ENCODE measurements at regions not wholly inside any gene's neighbourhood (a gene's known extent, or its start where the extent isn't known, plus 50 kb on each side); places are given as distances from the start of the nearest gene placed in this dataset.

DNA sequence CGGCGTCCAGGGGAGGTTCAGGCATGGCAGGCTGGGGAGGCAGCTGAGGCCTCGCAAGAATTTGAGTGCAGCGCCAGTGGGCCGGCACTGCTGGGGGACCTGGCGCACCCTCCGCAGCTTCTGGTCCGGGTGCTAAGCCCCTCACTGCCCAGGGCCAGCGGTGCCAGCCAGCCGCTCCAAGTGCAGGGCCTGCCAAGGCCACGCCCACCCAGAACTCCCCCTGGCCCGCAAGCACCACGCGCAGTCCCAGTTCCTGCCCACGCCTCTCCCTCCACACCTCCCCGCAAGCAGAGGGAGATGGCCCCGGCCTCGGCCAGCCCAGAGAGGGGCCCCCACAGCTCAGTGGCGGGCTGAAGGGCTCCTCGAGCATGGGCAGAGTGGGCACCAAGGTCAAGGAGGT lies 2017.3 kb downstream of the LRRC4C start:
- no peaks in the 10 kb centered on the region for H3K4me1 ChIP-seq
- H3K27ac ChIP-seq (replicated peaks), result no peak overlapping the region
- DNase-seq, result no peak
- intact Hi-C loops (cut with micrococcal nuclease), result no loop called here
- H3K9me3 ChIP-seq (replicated peaks), result peaks cover 5% of the 10 kb centered on the region
- no peaks in the 10 kb centered on the region for H3K36me3 ChIP-seq
- no peaks in the 10 kb centered on the region for H3K27me3 ChIP-seq (ENCODE audit: low read depth)
- TF ChIP-seq, protein P1, sequence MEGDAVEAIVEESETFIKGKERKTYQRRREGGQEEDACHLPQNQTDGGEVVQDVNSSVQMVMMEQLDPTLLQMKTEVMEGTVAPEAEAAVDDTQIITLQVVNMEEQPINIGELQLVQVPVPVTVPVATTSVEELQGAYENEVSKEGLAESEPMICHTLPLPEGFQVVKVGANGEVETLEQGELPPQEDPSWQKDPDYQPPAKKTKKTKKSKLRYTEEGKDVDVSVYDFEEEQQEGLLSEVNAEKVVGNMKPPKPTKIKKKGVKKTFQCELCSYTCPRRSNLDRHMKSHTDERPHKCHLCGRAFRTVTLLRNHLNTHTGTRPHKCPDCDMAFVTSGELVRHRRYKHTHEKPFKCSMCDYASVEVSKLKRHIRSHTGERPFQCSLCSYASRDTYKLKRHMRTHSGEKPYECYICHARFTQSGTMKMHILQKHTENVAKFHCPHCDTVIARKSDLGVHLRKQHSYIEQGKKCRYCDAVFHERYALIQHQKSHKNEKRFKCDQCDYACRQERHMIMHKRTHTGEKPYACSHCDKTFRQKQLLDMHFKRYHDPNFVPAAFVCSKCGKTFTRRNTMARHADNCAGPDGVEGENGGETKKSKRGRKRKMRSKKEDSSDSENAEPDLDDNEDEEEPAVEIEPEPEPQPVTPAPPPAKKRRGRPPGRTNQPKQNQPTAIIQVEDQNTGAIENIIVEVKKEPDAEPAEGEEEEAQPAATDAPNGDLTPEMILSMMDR (IDR thresholded peaks at IDR 0.05; ENCODE audit: borderline replicate concordance), result no peak
- no peak overlapping the region for H3K4me3 ChIP-seq

DNA sequence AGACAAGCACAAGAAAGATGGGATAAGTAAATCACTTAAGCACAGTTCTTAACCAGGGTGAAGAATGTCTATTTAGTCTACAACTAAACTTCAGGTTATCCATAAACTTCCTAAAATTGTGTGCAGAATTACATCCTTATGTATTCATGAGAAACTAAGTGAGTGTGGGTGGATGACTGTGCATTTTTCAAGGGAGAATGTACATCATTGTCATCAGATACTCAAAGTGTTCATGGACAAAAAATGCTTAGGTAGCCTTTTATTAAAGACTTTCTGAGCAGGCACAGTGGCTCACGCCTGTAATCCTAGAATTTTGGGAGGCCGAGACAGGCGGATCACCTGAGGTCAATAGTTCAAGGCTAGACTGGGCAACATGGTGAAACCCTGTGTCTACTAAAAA lies 2023.8 kb downstream of the LRRC4C start:
- Histone ChIP-seq H3K36me3 (no peaks in the 10 kb centered on the region), H3K27ac (replicated peaks) (no peak overlapping the region), H3K9me3 (replicated peaks) (no peaks in the 10 kb centered on the region), H3K4me1 (no peaks in the 10 kb centered on the region), H3K27me3 (ENCODE audit: low read depth) (no peaks in the 10 kb centered on the region), H3K4me3 (no peak overlapping the region)
- TF ChIP-seq, protein P1 (IDR thresholded peaks at IDR 0.05; ENCODE audit: borderline replicate concordance), result no peak
- no peak for DNase-seq
- intact Hi-C loops (cut with micrococcal nuclease), result no loop called here

DNA sequence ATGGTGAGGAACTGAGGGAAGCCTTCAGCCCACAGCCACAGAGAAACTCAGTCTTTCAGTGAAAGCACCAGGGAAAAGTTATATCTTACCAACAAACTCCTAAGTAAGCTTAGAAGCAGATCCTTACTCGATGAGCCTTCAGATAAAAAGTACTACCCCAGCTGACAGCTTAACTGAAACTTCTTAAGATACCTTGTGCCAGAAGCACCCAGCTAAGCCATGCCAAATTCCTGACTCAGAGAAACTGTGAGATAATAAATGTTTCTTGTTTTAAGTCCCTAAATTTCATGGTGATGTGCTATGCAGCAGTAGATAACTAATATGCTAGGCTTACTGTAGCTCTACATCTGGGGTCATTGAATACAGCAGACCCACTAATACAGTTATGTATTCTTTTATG lies 2025.0 kb downstream of the LRRC4C start:
- H3K27me3 ChIP-seq (ENCODE audit: low read depth), result no peaks in the 10 kb centered on the region
- no peaks in the 10 kb centered on the region for H3K36me3 ChIP-seq
- no peak overlapping the region for H3K4me3 ChIP-seq
- no peaks in the 10 kb centered on the region for H3K9me3 ChIP-seq (replicated peaks)
- no peak overlapping the region for H3K27ac ChIP-seq (replicated peaks)
- DNase-seq, result no peak
- no peaks in the 10 kb centered on the region for H3K4me1 ChIP-seq
- intact Hi-C loops (cut with micrococcal nuclease), result no loop called here
- TF ChIP-seq, protein P1 (IDR thresholded peaks at IDR 0.05; ENCODE audit: borderline replicate concordance), result no peak

DNA sequence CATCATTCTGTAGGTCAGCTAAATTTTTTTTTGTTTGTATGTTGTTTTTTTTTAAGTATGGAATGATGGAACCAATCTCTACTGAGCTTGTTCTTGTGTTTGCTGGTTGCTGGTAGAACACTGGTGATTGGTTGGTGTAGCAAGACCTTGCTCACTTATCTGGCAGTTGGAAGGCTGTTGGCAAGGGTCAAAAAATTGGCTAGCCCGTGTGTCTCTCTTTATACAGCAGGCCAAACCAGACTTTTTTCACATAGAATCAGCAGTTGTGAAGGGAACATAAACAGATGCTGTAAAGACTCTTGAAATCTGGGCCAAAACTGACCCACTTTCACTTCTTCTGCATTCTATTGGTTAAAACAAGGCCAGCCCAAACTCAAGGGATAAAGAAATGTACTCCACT lies 2026.5 kb downstream of the LRRC4C start:
- Histone ChIP-seq H3K27me3 (ENCODE audit: low read depth) (no peaks in the 10 kb centered on the region), H3K4me1 (no peaks in the 10 kb centered on the region), H3K4me3 (no peak overlapping the region), H3K36me3 (no peaks in the 10 kb centered on the region), H3K27ac (replicated peaks) (no peak overlapping the region), H3K9me3 (replicated peaks) (no peaks in the 10 kb centered on the region)
- no peak for DNase-seq
- intact Hi-C loops (cut with micrococcal nuclease), result no loop called here
- TF ChIP-seq, protein P1 (IDR thresholded peaks at IDR 0.05; ENCODE audit: borderline replicate concordance), result no peak

DNA sequence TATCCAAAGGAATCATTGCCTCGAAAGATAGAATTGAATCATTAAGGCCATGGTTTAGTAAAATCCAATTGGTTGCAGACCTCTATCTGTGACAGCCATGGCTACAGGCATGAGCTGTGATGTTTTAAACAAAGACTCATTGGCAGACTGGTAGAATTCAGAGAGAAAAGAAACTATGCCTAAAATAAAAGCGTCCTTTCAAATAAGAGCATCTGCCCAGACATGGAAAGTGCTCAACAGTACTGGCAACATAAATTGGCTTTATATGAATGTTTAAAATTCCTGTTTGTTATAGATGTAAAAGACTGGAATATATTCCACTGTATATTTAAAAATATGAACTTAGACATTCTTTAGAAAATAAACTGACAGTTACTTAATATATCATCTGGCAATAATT lies 2034.2 kb downstream of the LRRC4C start:
- no peaks in the 10 kb centered on the region for H3K9me3 ChIP-seq (replicated peaks)
- DNase-seq, result no peak
- no peaks in the 10 kb centered on the region for H3K36me3 ChIP-seq
- TF ChIP-seq, protein P1 (IDR thresholded peaks at IDR 0.05; ENCODE audit: borderline replicate concordance), result no peak
- intact Hi-C loops (cut with micrococcal nuclease), result no loop called here
- H3K4me1 ChIP-seq, result no peaks in the 10 kb centered on the region
- no peak overlapping the region for H3K4me3 ChIP-seq
- no peaks in the 10 kb centered on the region for H3K27me3 ChIP-seq (ENCODE audit: low read depth)
- no peak overlapping the region for H3K27ac ChIP-seq (replicated peaks)

DNA sequence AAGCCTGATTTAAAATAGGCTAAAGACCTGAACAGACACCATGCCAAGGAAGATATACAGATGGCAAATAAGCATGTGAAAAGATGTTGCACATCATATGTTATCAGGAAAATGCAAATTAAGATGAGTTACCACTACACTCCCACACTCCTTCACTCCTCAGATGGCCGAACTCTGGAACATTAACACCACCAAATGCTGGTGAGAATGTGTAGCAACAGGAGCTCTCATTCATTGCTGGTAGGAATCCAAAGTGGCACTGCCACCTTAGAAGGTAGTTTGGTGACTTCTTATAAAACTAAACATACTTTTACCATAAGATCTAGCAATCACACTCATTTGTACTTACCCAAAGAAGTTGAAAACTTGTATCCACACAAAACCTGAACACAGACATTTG lies 2047.3 kb downstream of the LRRC4C start:
- intact Hi-C loops (cut with micrococcal nuclease), result no loop called here
- TF ChIP-seq, protein P1 (IDR thresholded peaks at IDR 0.05; ENCODE audit: borderline replicate concordance), result no peak
- Histone ChIP-seq H3K4me3 (no peak overlapping the region), H3K9me3 (replicated peaks) (peaks cover 57% of the 10 kb centered on the region), H3K27ac (replicated peaks) (no peak overlapping the region), H3K4me1 (no peaks in the 10 kb centered on the region), H3K36me3 (no peaks in the 10 kb centered on the region), H3K27me3 (ENCODE audit: low read depth) (no peaks in the 10 kb centered on the region)
- no peak for DNase-seq

Measured in left ventricle myocardium inferior (tissue), 1 donor.